ENCODE measurements at regions not wholly inside any gene's neighbourhood (a gene's known extent, or its start where the extent isn't known, plus 50 kb on each side); places are given as distances from the start of the nearest gene placed in this dataset.

DNA sequence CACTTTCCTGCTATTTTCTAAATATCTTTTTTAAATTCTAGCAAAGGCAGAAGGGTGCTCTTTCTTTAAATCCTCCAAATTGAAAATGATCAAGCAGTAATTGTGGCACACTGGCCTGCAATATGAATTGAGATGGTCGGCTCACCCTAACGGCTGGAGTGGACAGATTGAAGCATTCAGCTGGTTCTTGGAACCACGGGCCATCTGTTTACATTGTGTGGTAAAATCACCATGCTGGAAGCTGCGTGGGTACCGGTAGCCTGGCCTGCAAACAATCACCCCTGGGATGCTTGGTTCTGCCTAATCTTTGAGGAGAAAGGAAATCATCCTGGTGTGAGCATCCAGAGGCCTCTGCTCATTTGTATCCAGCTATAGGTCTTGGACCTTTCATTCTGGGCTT is 289.3 kb downstream of the ZNF608 start:
- DNase-seq: no peak

DNA sequence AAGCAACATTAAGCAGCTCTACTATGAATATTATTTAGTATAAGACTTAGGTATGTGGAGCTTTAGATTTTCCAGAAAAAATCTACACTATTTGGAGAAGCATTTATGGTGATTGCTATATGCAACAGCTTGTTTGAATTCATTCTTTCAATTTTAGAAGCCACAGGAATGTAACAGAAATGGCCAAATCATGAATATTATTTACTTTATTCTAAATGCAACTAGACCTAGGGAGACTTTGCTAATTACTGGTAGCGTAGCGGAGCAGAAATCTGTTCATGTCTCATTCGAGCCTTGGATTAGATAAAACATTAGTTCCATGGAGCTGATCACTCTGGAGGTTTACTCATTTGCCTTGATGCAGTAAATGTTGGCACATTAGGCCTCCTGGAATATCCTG is 290.2 kb downstream of the ZNF608 start:
- no peak for DNase-seq

DNA sequence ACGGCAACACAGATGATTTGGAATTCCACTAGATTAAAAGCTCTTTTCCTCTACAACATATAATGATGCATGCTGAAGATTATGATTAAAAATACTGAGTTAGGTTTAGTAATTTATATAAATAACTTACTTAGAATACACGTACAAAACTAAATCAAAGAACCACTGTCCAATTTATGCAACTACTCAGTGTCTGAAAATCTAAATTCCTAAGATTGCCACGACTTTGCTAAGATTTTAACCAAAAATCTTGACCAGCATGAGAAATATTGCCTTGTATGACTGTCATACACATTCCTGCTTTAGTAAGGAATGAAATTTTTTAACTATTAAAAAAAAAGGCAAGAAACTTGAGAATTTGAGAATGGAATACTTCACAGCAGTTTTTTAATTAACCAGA is 292.4 kb downstream of the ZNF608 start:
- no peak for DNase-seq

DNA sequence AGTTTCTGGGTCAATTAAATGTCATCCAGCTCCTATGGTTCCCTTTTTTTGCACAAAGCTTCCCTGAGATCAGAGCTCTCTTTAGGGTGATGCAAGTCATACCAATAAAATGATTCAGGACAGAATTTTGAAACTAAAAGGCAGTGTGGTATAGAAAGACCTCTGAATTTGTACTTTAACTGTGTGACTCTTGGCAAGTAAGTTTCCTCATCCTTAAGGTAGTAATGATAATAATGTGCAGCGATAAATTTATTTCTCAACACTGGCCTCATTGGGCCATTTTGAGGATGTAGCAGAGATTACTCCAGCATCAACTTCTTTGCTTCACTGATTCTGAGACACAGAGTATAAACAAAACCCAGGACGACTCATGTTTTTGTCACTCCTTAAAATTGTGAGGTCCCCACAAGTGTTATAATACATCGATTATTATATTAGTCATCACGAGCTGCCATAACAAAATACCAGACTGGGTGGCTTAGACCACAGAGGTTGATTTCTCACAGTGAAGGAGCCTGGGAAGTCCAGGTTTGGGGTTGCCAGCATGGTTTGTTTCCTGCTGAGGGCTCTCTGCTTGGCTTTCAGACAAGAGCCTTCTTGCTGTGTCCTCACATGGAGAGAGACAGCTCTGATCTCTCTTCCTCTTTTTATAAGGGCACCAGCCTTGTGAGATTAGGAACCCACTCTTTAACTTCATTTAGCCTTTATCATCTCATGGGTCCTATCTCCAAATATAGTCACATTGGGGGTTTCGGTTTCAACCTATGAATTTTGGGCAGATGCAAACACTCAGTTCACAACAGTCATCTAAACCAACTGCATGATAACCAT is 293.0 kb downstream of the ZNF608 start:
- DNase-seq: no peak

GRCh38 chr5:124452412-124452811 is 294.0 kb downstream of the ZNF608 start:
- no peak for DNase-seq

- DNase-seq: no peak
These were observed 294.6 kb downstream of the ZNF608 start for GRCh38 chr5:124451721-124452383.

GRCh38 chr5:124446120-124446519 is 300.3 kb downstream of the ZNF608 start:
- no peak for DNase-seq

- no peak for DNase-seq
These were observed 301.3 kb downstream of the ZNF608 start for GRCh38 chr5:124445070-124445619.

GRCh38 chr5:124444147-124444775 is 302.2 kb downstream of the ZNF608 start:
- no peak for DNase-seq

- DNase-seq: no peak
These were observed 306.0 kb downstream of the ZNF608 start for GRCh38 chr5:124440471-124440870.

- DNase-seq: no peak
These were observed 306.8 kb downstream of the ZNF608 start for GRCh38 chr5:124439609-124440008.

GRCh38 chr5:124438903-124439281 is 307.5 kb downstream of the ZNF608 start:
- no peak for DNase-seq

DNA sequence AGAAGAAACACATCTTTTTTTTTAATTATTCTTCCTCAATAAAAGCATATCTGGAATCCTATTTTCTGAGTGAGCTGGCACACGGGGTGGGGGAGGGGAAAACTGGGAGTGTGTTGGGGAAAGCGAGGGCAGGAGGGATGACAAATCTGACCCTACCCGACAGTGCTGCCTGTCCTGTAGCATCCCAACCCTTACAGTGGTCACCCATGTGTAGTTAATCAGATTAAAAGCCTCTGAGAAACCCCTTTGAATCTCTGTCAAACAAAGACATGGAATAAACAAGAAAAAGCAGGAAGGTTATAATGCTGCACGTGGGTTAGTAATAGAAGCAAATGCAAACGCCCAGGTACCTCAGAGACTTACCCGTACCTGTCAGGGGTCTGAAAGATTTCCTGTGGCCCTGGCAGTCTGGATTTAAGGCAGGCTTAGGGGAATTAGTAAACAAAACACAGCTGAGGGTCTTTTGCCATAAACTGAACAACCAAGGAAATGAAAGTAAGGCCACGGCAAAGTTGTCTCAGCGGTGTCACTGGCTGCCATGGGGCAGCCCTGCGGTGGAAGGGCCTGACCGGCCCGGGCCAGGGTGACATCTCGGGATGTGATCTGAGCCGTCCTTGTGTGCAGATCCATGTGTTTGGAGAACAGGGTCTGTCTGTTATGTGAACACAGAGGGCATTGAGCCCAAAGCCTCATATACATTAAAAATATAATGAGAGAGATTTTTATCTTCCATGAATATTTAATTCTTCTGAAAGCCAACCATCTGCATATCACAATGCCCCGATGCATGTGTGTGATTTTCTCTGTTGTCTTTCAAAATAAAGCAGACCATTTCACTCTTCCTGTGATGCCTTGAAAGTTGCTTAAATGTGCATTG is 308.2 kb downstream of the ZNF608 start:
- DNase-seq: no peak

DNA sequence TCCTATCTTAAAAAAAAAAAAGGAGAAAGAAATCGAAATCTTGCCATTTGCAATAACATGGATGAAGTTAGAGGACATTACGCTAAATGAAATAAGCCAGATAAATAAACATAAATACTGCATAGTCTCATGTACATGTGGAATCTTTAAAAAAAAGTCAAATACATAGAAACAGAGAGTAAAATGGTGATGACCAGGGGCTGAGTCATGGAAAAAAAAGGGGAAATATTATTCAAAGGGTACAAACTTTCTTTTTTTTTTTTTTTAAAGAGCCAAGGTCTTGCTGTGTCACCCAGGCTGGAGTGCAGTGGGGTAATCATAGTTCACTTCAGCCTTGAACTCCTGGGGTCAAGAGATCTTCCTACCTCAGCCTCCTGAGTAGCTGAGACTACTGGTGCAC is 310.1 kb downstream of the ZNF608 start:
- no peak for DNase-seq

- DNase-seq: no peak
These were observed 313.3 kb downstream of the ZNF608 start for GRCh38 chr5:124433170-124433569.

GRCh38 chr5:124421584-124421983 is 324.9 kb downstream of the ZNF608 start:
- no peak for DNase-seq

DNA sequence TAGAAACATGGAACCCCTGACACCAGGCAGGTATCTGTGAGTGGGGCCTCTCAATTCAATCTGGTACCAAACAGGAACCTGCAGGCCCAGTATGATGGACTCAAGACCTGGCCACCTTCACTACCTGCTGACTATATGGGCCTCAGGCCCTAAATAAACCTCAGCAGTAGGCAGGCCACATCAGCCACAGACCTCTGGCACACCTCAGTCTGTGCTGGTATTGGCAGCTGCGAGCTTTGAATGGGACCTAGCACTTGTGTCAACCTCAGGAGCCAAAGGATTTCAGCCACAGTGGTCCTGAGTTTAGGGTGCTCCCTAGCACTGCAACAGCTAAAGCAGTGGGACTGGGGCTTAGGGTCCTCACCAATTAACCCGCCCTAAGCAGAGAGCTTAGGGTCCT is 325.5 kb downstream of the ZNF608 start:
- no peak for DNase-seq

- no peak for DNase-seq
These were observed 326.9 kb downstream of the ZNF608 start for GRCh38 chr5:124419531-124419930.

DNA sequence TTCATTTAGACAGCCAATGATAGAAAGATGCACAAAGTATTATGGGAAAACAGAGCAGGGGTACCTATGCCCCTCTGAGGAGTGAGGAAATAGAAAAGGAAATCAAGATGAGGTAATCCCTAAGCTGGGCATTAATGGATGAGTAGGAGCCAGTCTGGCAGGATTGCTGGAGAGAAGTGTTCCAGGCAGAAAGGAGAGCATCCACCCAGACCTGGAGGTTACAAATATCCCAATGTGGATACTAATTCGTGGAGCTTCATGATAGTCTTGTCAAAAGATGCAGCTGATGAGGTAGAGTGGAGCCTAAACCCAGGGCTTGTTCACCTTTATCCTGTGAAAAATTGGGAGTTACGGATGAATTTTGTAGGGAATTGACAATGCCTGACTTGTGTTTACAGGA is 328.0 kb downstream of the ZNF608 start:
- DNase-seq: no peak

DNA sequence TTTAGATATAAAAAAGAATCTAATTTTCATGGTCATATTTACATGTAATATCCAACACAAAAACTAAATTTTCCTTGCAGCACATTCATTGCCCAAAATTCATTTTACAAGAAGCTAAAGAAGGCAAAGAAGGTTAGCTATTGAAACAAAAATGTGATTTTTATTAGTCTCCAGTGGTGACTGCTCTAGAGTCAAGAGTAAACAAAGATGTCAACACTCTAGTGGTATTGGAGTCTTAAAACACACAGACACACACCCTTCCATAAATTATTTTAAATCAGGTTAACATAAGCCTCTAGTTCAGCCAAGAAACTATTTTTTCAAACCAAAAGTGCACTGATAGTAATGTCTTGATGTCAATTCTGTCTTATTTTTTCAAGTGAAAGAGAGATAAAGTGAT is 329.2 kb downstream of the ZNF608 start:
- no peak for DNase-seq

- DNase-seq: no peak
These were observed 329.8 kb downstream of the ZNF608 start for GRCh38 chr5:124416627-124417026.

DNA sequence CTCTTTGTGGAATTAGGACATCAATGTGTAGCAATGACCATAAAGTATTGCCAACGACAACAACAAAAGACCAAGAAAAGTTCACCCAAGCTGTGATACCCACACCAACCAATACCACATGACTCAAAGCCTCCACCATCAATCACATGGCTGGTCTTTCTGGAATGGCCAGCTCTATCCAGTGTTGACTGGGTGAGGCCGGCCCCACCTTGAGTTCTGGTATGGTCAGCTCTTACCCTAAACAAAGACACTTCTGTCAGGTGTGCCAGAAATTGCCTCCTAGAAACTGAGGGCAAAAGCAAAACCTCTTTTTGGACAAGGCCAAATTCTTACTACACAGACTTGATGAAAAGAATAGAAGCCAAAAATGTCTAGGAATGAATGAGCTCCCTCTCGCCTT is 331.5 kb downstream of the ZNF608 start:
- no peak for DNase-seq

All from effector CD4-positive, alpha-beta T cell (primary cell).